Esophagus muscularis mucosa (tissue), 4 donors: ENCODE measurements at regions not wholly inside any gene's neighbourhood (a gene's known extent, or its start where the extent isn't known, plus 50 kb on each side); places are given as distances from the start of the nearest gene placed in this dataset.
"Not testable (repeated sequence)": the region's sequence is repeated elsewhere in the genome, so short reads cannot be mapped to it uniquely, and the experiment has no call there.

ENCODE experiments used
- DNase-seq: peaks from one replicate; pipeline ENCODE4 v3.0.0-alpha.2; 2017; ENCODE audit errors: extremely low spot score
- H3K27ac ChIP-seq, 4 donors: fragments of 200-600 bp; sonication (generic); replicated peaks in 1 of 4; 1 replicate in 3 of 4; 2 replicates in 1 of 4; pipeline ENCODE4 v1.5.1; 2016 to 2019; ENCODE audit warnings: mild to moderate bottlenecking in 1 of 4
- H3K27me3 ChIP-seq, 4 donors: fragments of 200-600 bp; sonication (generic); one replicate each; pipeline versions ENCODE4 v1.5.1 to v1.6.0; 2016 to 2019
- H3K36me3 ChIP-seq, 4 donors: fragments of 200-600 bp; sonication (generic); one replicate each; pipeline ENCODE4 v1.5.1; 2016 to 2019
- H3K4me1 ChIP-seq, 4 donors: fragments of 200-600 bp; sonication (generic); one replicate each; pipeline ENCODE4 v1.5.1; 2016 to 2019
- H3K4me3 ChIP-seq, 4 donors: fragments of 200-600 bp; sonication (generic); 1 replicate in 2 of 4; 2 replicates in 2 of 4; pipeline ENCODE4 v1.5.1; 2016 to 2019; ENCODE audit warnings: mild to moderate bottlenecking in 4 of 4, moderate library complexity in 1 of 4
- H3K9me3 ChIP-seq, 4 donors: fragments of 200-600 bp; sonication (generic); 1 replicate in 3 of 4; 2 replicates in 1 of 4; pipeline ENCODE4 v1.5.1; 2016 to 2019
- EP300 ChIP-seq: sonication (generic); formaldehyde crosslinking; IDR thresholded peaks from one replicate; pipeline ENCODE4 v1.6.1; 2017; ENCODE audit warnings: antibody characterized with exemption
- POLR2A ChIP-seq: fragments of 450-650 bp; IDR thresholded peaks from one replicate; pipeline ENCODE4 v1.6.1; 2017; ENCODE audit warnings: antibody characterized with exemption, moderate library complexity, mild to moderate bottlenecking, low read depth
- POLR2AphosphoS5 ChIP-seq, 2 donors: sonication (generic); formaldehyde crosslinking; IDR thresholded peaks; one replicate each; pipeline ENCODE4 v1.6.1; 2017; ENCODE audit warnings: antibody characterized with exemption in 2 of 2
- WGBS: methylation state at CpG from one replicate; pipeline ENCODE4 v1.1.5; 2018; 5-methylcytosine and 5-hydroxymethylcytosine counted together
- intact Hi-C: fragments of 100-400 bp; cut with DNase I; formaldehyde crosslinking; loops from one replicate; pipeline ENCODE4 v1.15.1; 2023
- TF ChIP-seq, protein P1 (sequence below), 3 experiments: fragments of 200-600 bp in 2 of 3; fragments of 450-650 bp in 1 of 3; sonication (generic) in 2 of 3; IDR thresholded peaks; one replicate each; pipeline ENCODE4 v1.5.1; 2017 to 2019; ENCODE audit warnings: antibody characterized with exemption in 3 of 3, mild to moderate bottlenecking in 2 of 3, moderate library complexity in 1 of 3

DNA sequence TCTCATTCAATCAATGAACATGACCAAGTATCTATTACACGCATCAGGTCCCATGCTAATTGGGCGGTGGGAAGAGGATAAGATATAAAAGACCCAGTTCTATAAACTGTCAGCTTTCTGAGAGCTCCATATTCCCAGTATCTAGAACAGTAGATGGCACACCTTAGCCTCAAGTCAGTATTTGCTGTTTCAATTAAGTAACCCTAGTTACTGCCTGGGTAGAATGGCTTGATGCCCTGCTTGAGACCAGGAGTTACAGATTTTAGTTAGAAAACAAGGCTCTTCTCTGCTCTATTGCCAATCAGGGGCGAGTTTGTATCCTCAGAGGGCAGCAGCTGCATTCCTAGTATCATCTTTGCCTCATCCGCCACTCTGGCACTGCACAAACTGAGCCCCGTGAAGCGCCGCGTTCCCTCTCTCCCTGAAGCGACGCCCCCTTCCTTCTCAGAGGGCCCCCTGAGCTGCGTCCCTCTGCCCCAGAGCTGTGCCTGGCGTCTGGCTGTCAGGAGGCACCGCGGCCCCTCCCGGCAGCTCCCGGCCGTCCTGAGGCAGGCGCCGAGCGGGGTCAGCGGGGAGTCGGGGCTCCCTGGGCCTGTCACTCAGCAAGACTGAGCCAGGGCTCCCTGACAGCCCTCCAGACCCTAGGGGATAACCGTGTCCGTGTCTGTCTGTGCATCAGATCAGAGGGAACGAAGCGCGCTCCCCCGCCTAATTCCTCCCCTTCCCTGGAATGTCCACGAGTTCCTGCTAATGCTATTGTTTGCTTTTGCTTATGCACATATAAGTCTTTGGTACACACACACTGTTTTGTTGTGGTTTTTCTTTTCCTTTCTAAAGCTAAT is 212.4 kb upstream of the TTC29 start:
- H3K36me3 ChIP-seq = no peaks in the 10 kb centered on the region
- intact Hi-C loops = no loop called here
- H3K27me3 ChIP-seq = peaks cover 0 to 9% (median 0%) of the 10 kb centered on the region in 4 donors
- 12% methylated on average over 22 of the region's 29 CpGs for WGBS
- H3K27ac ChIP-seq = peak overlapping the region in 2 of 4 donors; percentile 18 to 27
- no peak for DNase-seq
- TF ChIP-seq EP300 = no peak
- no peak for TF ChIP-seq POLR2AphosphoS5 (IDR thresholded peaks at IDR 0.05)
- TF ChIP-seq, protein P1, sequence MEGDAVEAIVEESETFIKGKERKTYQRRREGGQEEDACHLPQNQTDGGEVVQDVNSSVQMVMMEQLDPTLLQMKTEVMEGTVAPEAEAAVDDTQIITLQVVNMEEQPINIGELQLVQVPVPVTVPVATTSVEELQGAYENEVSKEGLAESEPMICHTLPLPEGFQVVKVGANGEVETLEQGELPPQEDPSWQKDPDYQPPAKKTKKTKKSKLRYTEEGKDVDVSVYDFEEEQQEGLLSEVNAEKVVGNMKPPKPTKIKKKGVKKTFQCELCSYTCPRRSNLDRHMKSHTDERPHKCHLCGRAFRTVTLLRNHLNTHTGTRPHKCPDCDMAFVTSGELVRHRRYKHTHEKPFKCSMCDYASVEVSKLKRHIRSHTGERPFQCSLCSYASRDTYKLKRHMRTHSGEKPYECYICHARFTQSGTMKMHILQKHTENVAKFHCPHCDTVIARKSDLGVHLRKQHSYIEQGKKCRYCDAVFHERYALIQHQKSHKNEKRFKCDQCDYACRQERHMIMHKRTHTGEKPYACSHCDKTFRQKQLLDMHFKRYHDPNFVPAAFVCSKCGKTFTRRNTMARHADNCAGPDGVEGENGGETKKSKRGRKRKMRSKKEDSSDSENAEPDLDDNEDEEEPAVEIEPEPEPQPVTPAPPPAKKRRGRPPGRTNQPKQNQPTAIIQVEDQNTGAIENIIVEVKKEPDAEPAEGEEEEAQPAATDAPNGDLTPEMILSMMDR (IDR thresholded peaks at IDR 0.05) = no peak
- peak overlapping the region; percentile 39 to 57 (median 48) for H3K4me3 ChIP-seq
- peaks cover 9 to 12% (median 11%) of the 10 kb centered on the region in 4 donors for H3K4me1 ChIP-seq
- H3K9me3 ChIP-seq = no peaks in the 10 kb centered on the region

DNA sequence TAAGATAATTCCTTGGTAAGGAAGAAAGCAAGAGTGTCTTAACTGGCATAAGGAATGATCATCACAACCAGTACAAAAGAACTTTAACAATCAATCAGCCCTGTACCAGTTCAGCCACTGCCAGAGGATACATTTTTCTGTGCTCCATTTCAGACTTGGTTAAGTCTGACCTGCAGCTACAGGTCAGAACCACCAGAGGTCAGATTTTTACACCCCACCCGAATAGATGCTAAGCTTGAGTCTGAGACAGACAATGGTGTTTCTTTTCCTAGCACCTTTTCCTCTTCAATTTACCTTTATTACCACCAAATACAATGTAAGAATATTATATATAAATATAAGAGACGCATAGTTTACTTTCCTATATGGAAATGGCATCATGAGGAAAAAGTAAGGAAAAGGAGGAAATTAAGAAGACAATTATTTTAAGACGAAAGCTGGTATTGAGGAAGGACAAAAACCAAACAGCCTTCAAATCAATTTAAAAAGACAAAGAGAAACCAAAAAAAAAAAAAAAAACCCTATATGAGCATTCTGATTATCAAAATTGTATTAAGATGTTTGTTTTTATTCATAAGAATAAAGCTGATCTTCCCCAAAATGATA is 215.3 kb upstream of the TTC29 start:
- 47% methylated on average over 3 of the region's 3 CpGs for WGBS
- TF ChIP-seq EP300 = no peak
- no peak for TF ChIP-seq POLR2AphosphoS5 (IDR thresholded peaks at IDR 0.05)
- no peak for TF ChIP-seq POLR2A
- TF ChIP-seq, protein P1 (IDR thresholded peaks at IDR 0.05) = peak; percentile 32 to 67 (median 49)
- Histone ChIP-seq H3K27me3 (peaks cover 0 to 9% (median 0%) of the 10 kb centered on the region in 4 donors), H3K4me1 (peaks cover 9 to 12% (median 11%) of the 10 kb centered on the region in 4 donors), H3K27ac (no peak overlapping the region), H3K9me3 (no peaks in the 10 kb centered on the region), H3K4me3 (no peak overlapping the region), H3K36me3 (no peaks in the 10 kb centered on the region)
- intact Hi-C loops = loop anchor here (10.0 kb wide), 1 partner anchor 424 kb away; no protein-coding TSS in a partner anchor
- no peak for DNase-seq

DNA sequence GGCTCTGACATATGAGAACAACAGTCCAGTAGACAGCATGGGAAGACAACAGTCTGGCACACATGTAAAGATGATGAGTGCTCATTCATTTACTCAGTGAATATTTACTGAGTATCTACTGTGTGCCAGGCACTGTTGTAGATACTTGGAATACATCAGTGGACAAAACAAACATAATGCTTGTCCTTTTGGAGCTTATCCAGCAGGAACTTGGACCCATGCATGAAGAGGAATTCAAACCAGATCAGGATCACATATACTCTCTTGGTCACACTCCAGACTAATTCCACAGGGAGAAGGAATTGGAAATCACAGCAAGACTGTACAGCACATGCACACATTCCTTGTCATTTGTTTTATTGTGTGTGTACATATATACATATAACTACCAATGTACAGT is 217.6 kb upstream of the TTC29 start:
- peaks cover 3% of the 10 kb centered on the region in 4 donors for H3K4me1 ChIP-seq
- H3K27me3 ChIP-seq = peaks cover 0 to 2% (median 0%) of the 10 kb centered on the region in 4 donors
- DNase-seq = no peak
- H3K4me3 ChIP-seq = no peak overlapping the region
- H3K36me3 ChIP-seq = no peaks in the 10 kb centered on the region
- TF ChIP-seq EP300 (no peak), POLR2AphosphoS5 (IDR thresholded peaks at IDR 0.05) (no peak), POLR2A (no peak)
- TF ChIP-seq, protein P1 (IDR thresholded peaks at IDR 0.05) = no peak
- intact Hi-C loops = loop anchor here (10.0 kb wide), 1 partner anchor 421 kb away; no protein-coding TSS in a partner anchor
- H3K27ac ChIP-seq = no peak overlapping the region
- H3K9me3 ChIP-seq = no peaks in the 10 kb centered on the region

DNA sequence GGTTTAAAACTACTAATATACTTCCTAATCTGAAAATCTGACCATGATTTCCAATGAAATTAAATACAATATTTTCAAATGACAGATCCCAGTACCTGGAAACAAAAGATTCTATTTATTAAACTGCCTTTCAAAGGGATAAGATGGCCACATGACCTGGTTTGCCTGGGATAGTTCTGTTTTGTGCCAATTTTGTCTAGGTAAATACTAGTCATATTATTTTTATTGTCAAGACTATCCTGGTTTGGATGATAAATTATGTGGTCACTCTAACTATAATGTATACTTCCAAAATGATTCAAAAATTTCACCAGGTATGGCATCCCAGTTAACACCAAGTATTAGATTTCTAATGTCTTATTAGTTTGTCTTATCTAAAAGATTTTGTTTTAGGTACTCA is 222.5 kb upstream of the TTC29 start:
- not testable (repeated sequence) for H3K4me3 ChIP-seq

DNA sequence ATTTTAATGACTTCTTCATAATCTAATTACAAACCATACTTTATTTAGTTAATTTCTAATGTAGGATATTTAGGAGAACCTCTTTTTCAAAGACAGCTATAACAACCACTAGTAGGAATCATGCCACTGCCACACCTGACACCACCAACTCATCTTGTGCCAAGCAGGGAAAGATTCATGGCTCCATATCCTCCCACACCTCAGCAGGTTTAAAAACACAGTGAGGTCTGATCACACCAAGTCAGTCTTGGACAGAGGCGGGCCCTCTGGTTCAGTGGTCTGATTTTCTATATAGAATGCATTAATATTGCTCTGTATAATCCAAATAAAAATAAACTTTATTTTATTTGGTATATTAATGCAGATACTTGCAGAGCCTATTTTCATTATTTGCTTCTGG is 227.7 kb upstream of the TTC29 start:
- WGBS = 92% methylated on average over 1 of the region's 1 CpG
- DNase-seq = no peak

More for the DNA sequence above, 222.5 kb upstream of the TTC29 start:
- not testable (repeated sequence) for DNase-seq, H3K27ac ChIP-seq, H3K4me1 ChIP-seq, H3K9me3 ChIP-seq, H3K36me3 ChIP-seq, H3K27me3 ChIP-seq
- intact Hi-C loops = loop anchor here (10.0 kb wide), 1 partner anchor 417 kb away; no protein-coding TSS in a partner anchor

More for the DNA sequence above, 227.7 kb upstream of the TTC29 start:
- intact Hi-C loops = no loop called here
- H3K4me1 ChIP-seq = no peaks in the 10 kb centered on the region
- H3K27me3 ChIP-seq = no peaks in the 10 kb centered on the region
- no peak overlapping the region for H3K27ac ChIP-seq
- no peaks in the 10 kb centered on the region for H3K36me3 ChIP-seq
- H3K9me3 ChIP-seq = no peaks in the 10 kb centered on the region
- H3K4me3 ChIP-seq = no peak overlapping the region
- TF ChIP-seq POLR2AphosphoS5 (IDR thresholded peaks at IDR 0.05) (no peak), POLR2A (no peak), EP300 (no peak)
- TF ChIP-seq, protein P1 (IDR thresholded peaks at IDR 0.05) = no peak
